Superior temporal gyrus (tissue), 1 donor: ENCODE measurements at regions not wholly inside any gene's neighbourhood (a gene's known extent, or its start where the extent isn't known, plus 50 kb on each side); places are given as distances from the start of the nearest gene placed in this dataset.

Experiments
- DNase-seq: peaks from one replicate; pipeline ENCODE4 v3.0.0-alpha.2; 2016; ENCODE audit errors: extremely low spot score

DNA sequence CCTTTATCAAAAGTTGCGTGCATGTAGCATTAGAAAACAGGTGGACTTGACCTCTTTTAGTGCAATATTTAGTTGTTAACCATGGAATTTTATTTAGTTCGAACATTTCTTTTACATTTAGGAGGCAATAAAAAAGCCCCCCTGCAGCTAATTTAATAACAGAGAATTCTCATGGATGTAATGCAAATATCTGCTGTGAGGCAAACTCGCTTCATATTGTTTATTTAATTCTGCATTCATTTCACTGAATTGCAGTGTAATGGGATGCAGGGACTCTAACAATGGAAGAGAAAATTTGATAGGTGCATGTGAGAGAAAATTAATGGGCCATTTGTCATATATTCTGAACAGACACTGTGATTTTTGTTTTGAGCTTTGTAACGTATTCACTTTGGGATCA, 205.1 kb upstream of the CHD1 start:
- no peak for DNase-seq

DNA sequence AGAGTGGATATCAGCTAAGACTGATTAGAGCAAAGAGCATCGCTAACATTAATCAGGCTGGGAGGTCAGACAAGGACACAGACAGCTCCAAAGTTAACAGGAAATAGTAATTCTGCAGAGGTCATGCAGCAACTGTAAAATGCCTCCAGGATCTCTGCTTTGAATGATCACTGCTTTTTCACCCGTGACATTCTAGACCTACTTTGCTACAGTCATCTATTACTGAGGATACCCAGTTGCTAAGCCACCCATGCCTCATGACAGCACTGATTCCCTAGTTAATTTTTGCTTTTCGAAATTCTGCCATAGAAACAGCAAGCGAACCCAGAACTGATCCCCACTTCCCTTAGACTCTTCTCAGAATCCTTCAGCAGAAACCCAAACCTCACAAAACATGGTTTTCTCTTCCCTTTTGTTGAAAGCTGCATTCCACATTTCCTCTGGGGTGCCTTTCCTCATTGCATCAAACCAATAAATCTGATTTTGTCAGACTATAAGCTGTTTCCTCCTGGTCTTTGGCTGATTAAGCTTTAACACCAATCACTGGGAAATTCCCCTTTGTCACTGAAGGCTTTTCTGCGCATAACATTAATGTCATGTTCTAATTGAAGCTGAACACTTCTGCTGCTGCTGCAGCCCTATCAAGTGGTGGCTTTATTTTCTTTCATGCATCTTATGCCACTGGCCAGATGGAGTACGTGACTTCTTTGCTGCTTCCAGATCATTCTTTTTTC, 201.1 kb upstream of the CHD1 start:
- DNase-seq: no peak

DNA sequence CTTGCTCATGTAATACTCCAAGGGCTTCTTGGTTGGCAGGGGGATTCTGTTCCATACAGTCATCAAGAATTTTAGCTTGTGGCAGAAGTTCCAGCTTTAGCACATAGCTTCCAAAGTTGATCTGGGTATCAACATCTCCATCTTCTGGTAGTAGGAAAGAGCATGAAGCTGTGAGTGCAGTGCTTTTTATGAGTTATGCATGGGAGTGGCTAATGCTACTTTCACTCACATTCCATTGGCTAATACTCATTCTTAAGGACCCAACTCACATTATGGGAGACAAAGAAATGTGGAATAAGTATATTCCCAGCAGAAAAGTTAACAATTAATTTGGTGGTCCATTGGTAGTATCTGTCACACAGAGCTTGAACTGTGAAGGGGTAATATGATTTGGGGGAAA, 194.2 kb upstream of the CHD1 start:
- DNase-seq: no peak

DNA sequence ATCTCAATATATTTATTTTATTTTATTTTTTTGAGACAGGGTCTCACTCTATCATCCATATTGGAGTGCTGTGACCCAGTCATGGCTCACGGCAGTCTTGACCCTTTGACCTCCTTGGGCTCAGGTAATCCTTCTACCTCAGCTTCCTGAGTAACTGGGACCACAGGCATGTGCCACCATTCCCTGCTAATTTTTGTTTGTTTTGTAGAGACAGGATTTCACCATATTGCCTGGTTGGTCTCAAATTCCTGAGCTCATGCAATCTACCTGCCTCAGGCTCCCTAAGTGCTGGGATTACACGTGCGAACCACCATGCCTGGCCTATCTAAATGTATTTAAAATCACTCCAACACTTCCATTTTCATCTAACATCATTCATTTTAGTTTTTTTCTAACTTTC, 190.5 kb upstream of the CHD1 start:
- no peak for DNase-seq

DNA sequence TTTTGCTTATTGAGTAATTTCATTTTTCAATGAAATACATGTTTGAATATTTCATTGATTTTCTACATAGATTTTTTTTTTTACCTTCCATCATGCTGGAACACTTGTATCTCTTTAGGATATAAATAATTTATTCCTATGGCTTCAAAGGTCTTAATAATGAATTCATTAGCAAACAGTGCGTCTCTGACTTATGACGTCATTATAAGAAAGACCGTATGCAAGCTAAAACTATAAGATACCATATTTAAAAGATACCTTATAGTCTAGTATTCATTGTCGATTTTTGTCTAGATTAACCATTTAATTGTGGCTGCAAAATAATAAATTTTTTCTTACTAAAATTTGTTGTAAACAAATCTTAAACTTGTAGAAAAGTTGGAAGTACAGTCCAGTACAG, 187.7 kb upstream of the CHD1 start:
- DNase-seq: no peak

DNA sequence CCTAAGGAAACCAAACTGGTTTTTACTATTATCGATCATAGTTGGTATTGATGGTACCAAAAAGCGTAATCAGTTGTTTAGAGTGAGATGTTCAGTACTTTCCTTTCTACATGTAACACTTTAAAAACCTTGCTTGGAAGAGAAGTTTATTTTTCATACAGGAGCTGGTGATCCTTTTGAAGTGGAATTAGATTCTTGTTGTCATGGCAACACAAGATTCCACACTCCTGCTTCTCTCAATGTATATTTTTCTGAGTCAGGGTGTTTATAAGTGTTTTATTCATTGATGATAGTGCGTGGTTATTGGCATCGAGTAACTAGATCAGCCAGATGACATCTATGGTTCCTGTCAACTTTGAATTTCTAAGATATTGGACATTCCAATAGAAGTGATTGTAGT, 181.1 kb upstream of the CHD1 start:
- peak; percentile 16 for DNase-seq

DNA sequence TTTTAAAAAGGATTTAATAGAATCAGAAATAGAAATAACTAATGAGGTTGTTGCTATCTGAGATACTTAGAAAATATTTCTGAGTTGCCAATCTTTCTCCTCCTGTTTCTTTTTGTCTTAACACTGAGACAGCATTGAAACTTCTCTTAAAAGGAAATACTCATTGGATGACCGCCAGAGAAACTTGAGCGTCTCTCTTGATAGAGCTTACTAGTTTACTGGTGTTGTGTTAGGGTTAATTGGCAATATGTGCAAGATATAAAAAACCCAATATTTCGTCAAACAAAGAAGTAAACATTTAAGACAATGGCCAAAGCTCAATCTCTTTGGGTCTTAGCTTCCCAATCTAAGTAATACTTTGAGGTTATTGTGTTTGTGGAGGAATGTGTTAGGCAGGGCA, 176.4 kb upstream of the CHD1 start:
- DNase-seq: peak; percentile 46

DNA sequence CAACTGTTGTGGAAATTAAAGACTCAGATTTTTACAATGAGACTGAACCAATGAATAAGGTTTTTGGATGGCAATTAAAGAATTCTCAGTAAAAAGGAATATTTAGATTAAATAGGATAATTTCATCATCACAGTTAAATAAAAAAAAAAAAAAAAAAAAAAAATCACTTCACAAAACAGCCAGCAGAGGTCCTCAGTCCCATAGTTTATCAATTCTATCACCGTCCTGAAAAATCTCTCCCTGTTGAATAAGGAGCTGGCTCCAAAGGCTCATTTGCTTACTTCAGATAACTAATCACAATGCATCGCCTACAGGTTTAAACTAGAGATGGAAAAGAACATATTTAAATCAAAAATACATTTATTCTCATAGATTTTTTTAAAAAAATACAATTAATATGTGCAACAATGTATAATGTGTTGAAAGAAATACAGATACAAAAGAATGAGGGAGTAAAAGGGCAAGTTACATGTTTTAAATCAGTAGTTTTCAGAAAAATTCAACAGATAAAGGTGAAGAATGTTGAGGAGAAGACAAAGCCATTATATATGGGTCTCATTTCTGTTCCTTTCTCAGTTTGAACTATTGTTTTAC, 175.8 kb upstream of the CHD1 start:
- peak; percentile 85 for DNase-seq

DNA sequence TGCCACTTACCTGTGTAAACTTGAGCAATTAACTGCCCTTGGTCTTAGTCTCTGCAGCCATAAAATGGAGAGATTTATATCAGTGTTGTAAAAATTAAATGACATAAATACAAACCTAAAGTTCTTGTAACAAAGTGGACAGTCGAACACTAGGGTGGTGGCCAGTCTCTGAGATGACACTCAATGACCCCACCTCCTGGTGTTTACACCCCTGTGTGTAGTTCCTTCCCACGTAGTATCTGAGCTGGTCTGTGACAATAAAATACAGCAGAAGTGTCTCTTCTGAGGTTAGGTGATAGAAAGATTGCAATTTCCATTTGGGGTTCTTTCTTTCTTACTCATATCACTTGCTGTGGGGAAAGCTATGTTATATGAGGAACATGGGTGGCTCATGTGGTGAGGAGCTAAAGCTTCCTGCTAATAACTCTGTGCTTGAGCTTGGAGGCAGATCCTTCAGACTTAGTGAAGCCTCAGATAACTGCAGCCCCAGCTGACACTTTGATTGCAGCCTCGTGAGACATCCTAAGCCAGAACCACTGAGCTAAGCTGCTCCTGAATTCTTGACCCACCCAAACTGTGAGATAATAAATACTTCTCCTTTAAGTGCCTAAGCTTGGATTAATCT, 173.4 kb upstream of the CHD1 start:
- DNase-seq: no peak

DNA sequence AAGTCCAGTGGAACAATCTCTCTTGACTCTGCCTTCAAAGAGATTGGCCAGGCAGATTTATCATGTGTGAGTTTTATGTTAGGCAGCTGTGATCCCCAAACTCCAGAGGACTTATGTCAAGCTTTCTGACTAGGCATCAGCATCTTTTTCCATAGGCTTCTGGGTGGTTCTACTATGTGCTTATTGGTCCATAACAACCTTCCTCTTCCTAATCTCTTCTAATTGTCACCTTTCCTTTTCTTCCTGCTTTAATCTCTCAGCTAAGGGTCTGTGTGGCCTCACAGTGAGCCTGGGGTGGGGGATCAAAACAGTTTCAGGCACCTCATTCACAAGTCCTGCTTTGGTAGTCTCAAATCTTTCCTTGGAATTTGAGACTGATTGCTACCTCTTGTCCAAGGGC, 170.9 kb upstream of the CHD1 start:
- DNase-seq: no peak

DNA sequence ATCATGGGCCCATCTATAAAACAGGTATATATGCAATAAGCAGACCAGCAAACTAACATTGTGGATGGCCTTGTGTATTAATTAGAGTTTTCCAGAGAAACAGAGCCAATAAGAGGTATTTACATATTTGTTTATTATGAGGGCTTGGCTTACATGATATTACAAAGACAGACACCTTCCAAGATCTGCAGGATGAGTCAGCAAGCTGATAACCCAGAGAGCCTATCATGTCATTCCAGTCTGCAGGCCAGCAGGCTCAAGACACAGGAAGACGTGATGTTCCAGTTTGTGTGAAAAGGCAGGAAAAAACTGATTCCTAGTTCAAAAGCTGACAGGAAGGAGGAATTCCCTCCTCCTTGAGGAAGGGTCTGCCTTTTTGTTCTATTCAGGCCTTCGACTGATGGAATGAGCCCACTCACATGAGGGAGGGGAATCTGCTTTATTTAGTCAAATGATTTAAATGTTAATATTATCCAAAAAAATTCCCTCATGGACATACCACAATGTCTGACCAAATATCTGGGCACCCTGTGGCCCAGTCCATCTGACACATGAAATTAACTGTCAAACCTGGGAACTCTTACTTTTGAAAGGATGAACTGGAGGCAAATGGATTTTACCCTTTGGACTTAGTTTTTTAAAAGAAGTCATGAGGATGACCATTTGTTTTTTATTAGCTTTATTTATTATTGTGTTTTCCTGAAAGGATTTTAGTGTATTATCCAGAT, 161.2 kb upstream of the CHD1 start:
- DNase-seq: no peak

DNA sequence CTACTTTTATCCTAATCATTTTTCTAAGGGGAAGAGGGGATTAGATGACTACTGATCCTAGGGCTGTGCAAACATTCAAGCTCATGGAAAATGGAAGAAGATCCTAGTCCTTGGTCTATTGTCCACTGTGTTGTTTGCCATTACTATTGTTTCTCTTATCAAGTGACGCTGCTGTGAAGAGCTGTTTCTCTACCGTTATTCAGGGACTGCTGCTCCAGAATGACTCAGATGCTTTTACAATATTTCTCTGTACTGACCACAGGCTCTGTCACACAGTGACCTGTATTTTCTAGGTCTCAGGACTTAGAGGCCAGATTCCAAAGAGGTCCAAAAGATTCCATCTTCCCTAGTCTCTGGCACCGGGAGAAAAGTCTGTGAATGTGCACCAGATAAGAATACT, 159.5 kb upstream of the CHD1 start:
- no peak for DNase-seq

DNA sequence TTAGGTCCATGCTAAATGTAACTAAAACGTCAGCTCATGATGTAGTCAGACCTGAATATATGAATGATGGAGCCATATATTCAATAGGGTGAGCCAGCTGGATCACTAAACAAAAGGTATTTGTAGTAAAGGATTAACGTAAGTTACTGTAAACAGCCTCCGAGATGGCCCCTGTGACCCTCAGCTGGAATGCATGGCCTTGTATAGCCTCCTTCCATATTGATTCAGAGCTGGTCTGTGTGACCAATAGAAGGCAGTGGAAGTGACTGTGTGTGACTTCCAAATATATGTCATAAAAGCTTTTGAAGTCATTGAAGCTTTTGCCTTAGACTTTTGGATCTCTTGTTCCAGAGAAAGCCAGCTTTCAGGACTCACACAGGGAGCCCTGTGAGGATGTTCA, 154.4 kb upstream of the CHD1 start:
- no peak for DNase-seq

DNA sequence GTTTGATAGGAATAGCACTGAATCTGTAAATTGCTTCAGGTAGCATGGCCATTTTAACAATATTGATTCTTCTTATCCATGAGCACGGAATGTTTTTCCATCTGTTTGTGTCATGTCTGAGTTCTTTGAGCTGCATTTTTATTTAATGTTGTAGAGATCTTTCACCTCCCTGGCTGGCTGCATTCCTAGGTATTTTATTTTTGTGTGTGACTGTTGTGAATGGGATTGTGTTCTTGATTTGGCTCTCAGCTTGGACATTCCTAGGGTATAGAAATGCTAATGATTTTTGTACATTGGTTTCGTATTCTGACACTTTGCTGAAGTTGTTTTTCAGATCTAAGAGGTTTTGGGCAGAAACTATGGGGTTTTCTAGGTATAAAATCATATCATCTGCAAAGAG, 152.9 kb upstream of the CHD1 start:
- DNase-seq: no peak

DNA sequence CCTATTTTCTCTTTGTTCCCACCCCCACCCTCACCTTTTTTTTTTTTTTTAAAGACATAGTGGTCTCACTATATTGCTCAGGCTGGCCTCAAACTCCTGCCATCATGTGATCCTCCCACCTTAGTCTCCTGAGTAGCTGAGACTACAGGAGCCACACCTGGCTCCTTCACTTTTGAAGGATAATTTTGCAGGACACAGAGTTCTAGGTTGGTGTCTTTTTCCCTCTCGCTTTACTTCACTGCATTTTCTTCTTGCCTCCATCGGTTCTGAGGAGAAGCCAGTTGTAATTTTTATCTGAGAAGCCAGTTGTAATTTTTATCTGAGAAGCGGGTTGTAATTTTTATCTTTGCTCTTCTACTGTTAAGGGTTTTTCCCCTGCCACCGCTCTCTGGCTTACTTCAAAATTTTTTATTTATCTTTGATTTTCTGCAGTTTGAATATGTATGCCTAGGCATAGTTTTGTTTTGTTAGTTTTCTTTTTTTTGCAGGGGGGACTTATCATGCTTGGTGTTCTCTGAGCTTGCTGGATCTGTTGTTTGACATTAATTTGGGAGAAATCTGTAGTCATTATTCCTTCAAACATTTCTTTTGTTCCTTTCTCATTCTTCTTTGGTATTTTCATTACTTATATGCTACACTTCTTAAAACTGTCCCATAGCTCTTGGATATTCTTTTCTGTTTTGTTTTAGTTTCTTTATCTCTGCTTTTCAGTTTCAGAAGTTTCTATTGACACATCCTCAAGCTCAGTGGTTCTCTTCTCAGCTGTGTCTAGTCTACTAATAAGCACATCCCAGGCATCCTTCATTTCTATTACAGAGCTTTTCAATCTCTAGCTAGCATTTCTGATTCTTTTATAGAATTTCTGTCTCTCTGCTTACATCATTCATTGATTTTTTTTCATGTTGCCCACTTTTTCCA, 148.2 kb upstream of the CHD1 start:
- no peak for DNase-seq

DNA sequence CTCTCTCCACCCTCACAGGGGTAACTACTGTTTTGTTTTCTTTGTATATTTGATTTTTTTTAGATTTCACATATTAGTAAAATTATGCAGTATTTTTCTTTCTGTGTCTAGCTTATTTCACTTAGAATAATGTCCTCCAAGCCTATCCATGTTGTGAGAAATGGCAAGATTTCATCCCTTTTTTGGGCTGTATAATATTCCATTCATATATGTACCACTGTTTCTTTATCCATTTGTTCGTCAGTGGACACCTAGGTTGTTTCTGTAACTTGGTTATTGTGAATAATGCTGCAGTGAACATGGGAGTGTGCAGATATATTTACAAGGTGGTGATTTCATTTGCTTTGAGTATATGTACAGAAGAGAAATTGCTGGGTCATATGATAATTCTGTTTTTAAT, 144.0 kb upstream of the CHD1 start:
- DNase-seq: no peak

DNA sequence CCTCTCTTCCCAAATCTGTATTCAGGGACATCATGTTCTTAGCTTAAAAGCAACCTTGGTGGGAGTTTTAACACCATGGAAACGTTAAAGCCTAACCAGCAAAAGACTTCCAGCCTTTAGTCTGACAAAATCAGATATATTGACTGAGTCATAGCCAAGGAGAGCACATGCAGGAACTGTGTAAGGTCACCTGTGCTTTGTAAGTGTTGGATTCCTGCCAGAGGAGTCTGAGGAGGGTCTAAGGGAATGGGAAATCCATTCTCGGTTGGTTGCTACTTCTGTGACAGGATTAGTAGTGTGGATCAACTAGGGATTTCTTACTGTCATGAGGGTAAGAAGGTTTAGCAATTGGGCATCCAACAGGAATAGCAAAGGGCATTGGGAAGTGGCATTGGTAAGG, 142.0 kb upstream of the CHD1 start:
- no peak for DNase-seq

DNA sequence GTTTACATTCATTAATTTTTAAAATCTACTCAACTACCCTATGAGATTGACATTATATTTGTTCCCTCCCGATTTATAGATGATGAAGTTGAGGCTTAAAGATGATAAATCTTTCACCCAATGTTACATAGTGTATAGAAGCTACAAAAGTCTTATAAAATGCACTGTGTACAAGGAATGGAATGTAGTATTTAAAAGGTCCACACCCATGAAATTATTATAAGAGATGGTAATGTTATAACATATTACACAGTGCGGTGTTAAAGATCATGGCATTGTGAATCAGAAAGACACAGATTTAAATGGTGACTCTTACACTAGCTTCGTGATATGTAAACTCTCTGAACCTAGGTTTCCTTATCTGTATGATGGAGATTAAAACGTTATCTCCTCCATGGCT, 141.6 kb upstream of the CHD1 start:
- DNase-seq: no peak

DNA sequence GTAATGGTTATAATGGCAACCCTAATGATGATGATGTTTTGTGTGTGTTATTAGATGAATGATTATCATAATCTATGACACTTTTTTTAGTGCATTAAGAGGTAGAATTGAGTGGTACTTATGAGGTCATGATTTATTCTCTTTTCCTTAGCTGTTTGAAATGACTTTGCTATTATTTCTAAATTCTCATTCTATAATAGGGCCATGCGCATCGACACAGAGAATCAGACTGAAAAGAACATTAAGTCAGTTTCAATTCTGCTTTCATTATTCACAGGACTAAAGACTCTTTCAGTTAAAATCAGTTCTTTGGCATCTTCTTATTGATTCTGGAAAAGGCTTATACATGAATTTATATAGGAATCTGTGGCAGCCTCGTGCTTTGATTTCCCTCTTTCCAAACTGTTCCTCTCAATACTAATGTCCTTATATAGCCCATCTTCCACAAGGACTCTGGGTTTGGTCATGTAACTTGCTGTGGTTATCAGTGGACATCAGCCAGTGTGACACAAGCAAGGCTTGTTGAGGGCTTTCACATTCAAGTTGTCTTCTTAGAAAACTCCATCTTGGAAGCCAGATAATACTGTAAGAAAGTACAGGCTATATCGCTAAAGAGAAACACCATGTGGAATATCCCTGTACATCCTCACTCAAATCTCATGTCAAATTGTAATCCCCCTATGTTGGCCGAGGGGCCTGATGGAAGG, 140.3 kb upstream of the CHD1 start:
- no peak for DNase-seq

DNA sequence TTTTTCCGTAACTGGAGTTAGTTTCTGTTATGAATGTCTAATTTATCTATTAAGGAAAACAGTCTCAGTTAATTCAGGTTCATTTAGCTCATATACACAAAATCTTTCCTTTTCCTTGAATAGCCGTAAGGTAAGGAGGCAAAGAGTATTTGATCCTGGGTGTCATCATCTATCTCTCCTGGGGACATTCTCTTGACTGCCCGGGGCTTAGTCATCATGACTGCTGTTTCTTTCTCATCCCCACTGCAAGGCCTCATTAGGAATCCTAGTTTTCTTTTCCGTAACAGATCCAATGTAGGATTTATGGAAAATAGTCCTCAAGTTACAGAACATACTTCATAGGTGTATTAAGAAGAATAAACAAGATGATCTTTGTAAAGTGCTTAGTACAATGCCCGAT, 134.9 kb upstream of the CHD1 start:
- no peak for DNase-seq

DNA sequence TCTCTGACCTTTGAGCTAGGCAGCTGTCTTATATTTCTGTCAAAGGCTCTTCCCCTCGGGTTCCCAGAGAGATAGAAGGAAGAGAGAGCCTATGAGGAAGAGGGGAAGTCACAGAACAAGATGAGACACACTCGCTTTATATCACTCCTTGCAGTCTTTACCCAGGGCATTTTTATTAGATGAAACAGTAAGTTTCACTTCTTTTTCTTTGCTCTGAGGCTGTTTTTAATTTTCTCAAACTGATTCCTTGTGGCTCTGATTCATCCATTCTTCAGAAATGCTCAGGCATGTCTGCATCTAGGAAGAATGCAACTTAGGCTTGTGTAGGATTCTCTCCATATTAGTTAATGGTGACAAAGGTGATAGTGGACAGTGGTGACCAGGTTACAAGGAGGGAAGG, 132.9 kb upstream of the CHD1 start:
- no peak for DNase-seq
